Smooth muscle cell (in vitro differentiated cells): ENCODE measurements at regions not wholly inside any gene's neighbourhood (a gene's known extent, or its start where the extent isn't known, plus 50 kb on each side); places are given as distances from the start of the nearest gene placed in this dataset.

Experiments used
- DNase-seq: peaks from one replicate; lab custom pipeline; 2025; ENCODE audit not compliant: unreplicated experiment; lab: John Stamatoyannopoulos, UW
- H2AFZ ChIP-seq: fragments of 200-600 bp; sonication (generic); 2 replicates; pipeline ENCODE4 v1.6.0; 2016; ENCODE audit warnings: antibody characterized with exemption, low read depth, mild to moderate bottlenecking
- H3F3A ChIP-seq: fragments of 200-600 bp; sonication (generic); 2 replicates; pipeline ENCODE4 v1.6.0; 2017; ENCODE audit warnings: antibody characterized with exemption, low read depth
- H3K27ac ChIP-seq: fragments of 200-600 bp; sonication (generic); 2 replicates; pipeline ENCODE4 v1.5.1; 2016; ENCODE audit warnings: low read depth, mild to moderate bottlenecking
- H3K27me3 ChIP-seq: fragments of 200-600 bp; sonication (generic); 2 replicates; pipeline ENCODE4 v1.6.1; 2016; ENCODE audit warnings: low read depth, mild to moderate bottlenecking
- H3K36me3 ChIP-seq: fragments of 200-600 bp; sonication (generic); 2 replicates; pipeline ENCODE4 v1.5.1; 2016; ENCODE audit warnings: low read depth
- H3K4me1 ChIP-seq: fragments of 200-600 bp; sonication (generic); 2 replicates; pipeline ENCODE4 v1.5.1; 2016; ENCODE audit warnings: low read depth
- H3K4me2 ChIP-seq: fragments of 200-600 bp; sonication (generic); 2 replicates; pipeline ENCODE4 v1.6.0; 2016; ENCODE audit warnings: mild to moderate bottlenecking
- H3K4me3 ChIP-seq: fragments of 200-600 bp; sonication (generic); 2 replicates; pipeline ENCODE4 v1.5.1; 2016; ENCODE audit warnings: mild to moderate bottlenecking
- H3K79me2 ChIP-seq: fragments of 200-600 bp; sonication (generic); 2 replicates; pipeline ENCODE4 v1.6.0; 2016; ENCODE audit warnings: low read depth, mild to moderate bottlenecking
- H3K9ac ChIP-seq: fragments of 200-600 bp; sonication (generic); 2 replicates; pipeline ENCODE4 v1.6.0; 2016; ENCODE audit warnings: low read depth
- H3K9me3 ChIP-seq: fragments of 200-600 bp; sonication (generic); replicated peaks from 2 replicates; pipeline ENCODE4 v1.5.1; 2016; ENCODE audit warnings: low read depth
- H4K20me1 ChIP-seq: fragments of 200-600 bp; sonication (generic); 2 replicates; pipeline ENCODE4 v1.6.0; 2016; ENCODE audit warnings: low read depth
- CTCF ChIP-seq: fragments of 200-600 bp; sonication (generic); IDR thresholded peaks from 2 replicates; pipeline ENCODE4 v1.5.1; 2017; ENCODE audit warnings: borderline replicate concordance, mild to moderate bottlenecking, antibody characterized with exemption; ENCODE audit not compliant: insufficient read depth, poor library complexity, severe bottlenecking
- WGBS: methylation state at CpG from one replicate; pipeline ENCODE4 v1.1.7; 2016; ENCODE audit warnings: low lambda C conversion rate; 5-methylcytosine and 5-hydroxymethylcytosine counted together

DNA sequence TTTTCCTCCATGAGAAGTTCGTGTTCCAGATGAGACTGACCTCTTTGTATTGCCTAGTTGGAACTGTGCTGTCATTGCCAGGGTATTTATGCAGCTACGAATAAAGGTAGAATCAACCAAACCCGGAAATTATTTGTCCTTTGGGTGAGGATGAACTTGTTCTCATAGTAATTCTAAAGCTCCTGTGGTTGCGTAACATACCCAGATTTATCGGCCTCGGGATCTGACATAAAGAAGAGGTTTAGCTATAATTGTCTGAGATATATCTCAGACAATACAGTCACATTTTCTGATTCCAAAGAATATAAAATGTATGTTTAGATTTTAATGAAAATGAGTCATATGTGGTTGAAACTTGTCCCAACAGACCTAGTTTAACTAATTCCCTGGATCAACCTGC is 628.7 kb upstream of the LINC00305 start:
- H3K4me1 ChIP-seq: no peaks in the 10 kb centered on the region
- H3K9me3 ChIP-seq: no peaks in the 10 kb centered on the region
- H3K79me2 ChIP-seq: no peaks in the 10 kb centered on the region
- no peaks in the 10 kb centered on the region for H3K27me3 ChIP-seq
- H3K4me3 ChIP-seq: no peak overlapping the region
- no peak overlapping the region for H3K27ac ChIP-seq
- H3K36me3 ChIP-seq: no peaks in the 10 kb centered on the region
- H3K4me2 ChIP-seq: no peak overlapping the region
- H3F3A ChIP-seq: no peaks in the 10 kb centered on the region
- H4K20me1 ChIP-seq: no peaks in the 10 kb centered on the region
- TF ChIP-seq CTCF: no peak
- DNase-seq: no peak
- WGBS: 91% methylated on average over 6 of the region's 6 CpGs
- no peak overlapping the region for H3K9ac ChIP-seq
- H2AFZ ChIP-seq: no peak overlapping the region

DNA sequence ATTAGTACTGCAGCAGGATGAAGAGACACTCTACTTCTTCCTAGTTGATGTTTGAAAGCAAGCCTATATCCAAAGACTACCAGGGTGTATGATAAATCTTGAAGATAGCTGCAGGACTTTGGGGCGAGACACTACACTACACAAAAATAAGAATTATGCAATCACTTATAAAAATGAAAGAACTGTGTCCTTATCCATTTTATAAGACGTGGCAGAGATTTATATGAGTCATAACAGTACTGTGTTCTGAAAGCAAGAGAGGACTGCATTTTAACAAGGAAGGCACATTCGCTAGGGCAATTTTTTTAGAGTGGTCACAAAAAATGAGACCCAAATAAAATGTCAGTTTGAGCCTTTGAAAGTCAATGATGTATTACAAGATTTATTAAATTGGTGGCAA is 617.0 kb upstream of the LINC00305 start:
- WGBS: 39% methylated on average over 3 of the region's 3 CpGs
- TF ChIP-seq CTCF: no peak
- H3K4me2 ChIP-seq: peak overlapping the region; percentile 28

DNA sequence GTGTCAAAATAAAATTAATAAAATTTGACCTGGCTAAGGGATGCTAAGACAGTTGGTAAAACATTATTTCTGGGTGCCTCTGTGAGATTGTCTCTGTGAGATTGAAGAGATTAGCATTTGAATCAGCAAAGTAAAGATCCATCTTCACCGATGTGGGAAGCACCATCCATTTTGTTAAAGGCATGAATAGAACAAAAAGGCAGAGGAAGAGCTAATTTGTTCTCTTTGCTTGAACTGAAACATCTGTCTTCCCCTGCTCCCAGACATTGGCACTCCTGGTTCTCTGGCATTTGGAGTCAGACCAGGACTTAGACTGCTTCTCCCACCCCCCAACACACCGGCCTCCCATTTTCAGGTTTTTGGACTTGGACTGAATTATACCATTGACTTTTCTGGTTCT is 603.8 kb upstream of the LINC00305 start:
- no peaks in the 10 kb centered on the region for H4K20me1 ChIP-seq
- H3K27ac ChIP-seq: no peak overlapping the region
- H3K79me2 ChIP-seq: no peaks in the 10 kb centered on the region
- no peaks in the 10 kb centered on the region for H3K4me1 ChIP-seq
- H3K27me3 ChIP-seq: no peaks in the 10 kb centered on the region
- H3K4me2 ChIP-seq: no peak overlapping the region
- TF ChIP-seq CTCF: no peak
- no peaks in the 10 kb centered on the region for H3F3A ChIP-seq
- no peaks in the 10 kb centered on the region for H3K9me3 ChIP-seq
- no peak overlapping the region for H2AFZ ChIP-seq
- H3K9ac ChIP-seq: no peak overlapping the region
- DNase-seq: no peak
- WGBS: 81% methylated on average over 2 of the region's 2 CpGs
- H3K4me3 ChIP-seq: no peak overlapping the region
- no peaks in the 10 kb centered on the region for H3K36me3 ChIP-seq

More for the DNA sequence above, 617.0 kb upstream of the LINC00305 start:
- Histone ChIP-seq H3K9ac (no peak overlapping the region), H3K27ac (no peak overlapping the region), H3F3A (no peaks in the 10 kb centered on the region), H2AFZ (peak overlapping the region; percentile 58), H3K79me2 (no peaks in the 10 kb centered on the region), H3K4me3 (no peak overlapping the region), H4K20me1 (no peaks in the 10 kb centered on the region), H3K27me3 (no peaks in the 10 kb centered on the region), H3K36me3 (no peaks in the 10 kb centered on the region), H3K4me1 (no peaks in the 10 kb centered on the region), H3K9me3 (no peaks in the 10 kb centered on the region)
- DNase-seq: no peak

DNA sequence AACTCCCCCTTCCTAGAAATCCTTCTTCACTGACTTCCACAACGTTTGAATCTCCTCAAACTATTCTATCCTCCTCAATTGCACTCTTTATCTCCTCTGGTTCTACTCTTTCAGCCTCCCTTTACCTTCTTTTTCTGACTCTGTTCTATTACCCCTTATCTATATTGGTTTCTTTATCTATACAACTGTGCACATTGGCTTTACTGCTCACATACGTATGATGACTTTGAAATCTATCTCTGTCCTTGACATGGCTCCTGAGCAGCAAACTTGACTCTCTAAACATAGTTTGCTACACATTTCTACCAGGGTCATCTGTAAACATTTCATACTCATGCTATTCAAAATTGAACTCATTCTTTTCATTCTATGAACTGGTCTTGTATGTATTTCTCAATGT is 601.0 kb upstream of the LINC00305 start:
- TF ChIP-seq CTCF: no peak
- no peaks in the 10 kb centered on the region for H3K4me1 ChIP-seq
- DNase-seq: no peak

More for the DNA sequence above, 601.0 kb upstream of the LINC00305 start:
- H2AFZ ChIP-seq: no peak overlapping the region
- H4K20me1 ChIP-seq: no peaks in the 10 kb centered on the region
- WGBS: 57% methylated on average over 2 of the region's 2 CpGs
- no peak overlapping the region for H3K4me2 ChIP-seq
- no peaks in the 10 kb centered on the region for H3K27me3 ChIP-seq
- no peaks in the 10 kb centered on the region for H3F3A ChIP-seq
- no peak overlapping the region for H3K27ac ChIP-seq
- no peak overlapping the region for H3K9ac ChIP-seq
- no peaks in the 10 kb centered on the region for H3K79me2 ChIP-seq
- no peaks in the 10 kb centered on the region for H3K9me3 ChIP-seq
- H3K36me3 ChIP-seq: no peaks in the 10 kb centered on the region
- no peak overlapping the region for H3K4me3 ChIP-seq
